Vagina (tissue), 2 donors: ENCODE measurements at regions not wholly inside any gene's neighbourhood (a gene's known extent, or its start where the extent isn't known, plus 50 kb on each side); places are given as distances from the start of the nearest gene placed in this dataset.

ENCODE experiments used
- POLR2A ChIP-seq, 2 donors: fragments of 450-650 bp; IDR thresholded peaks; one replicate each; pipeline ENCODE4 v1.6.1; 2017; ENCODE audit warnings: antibody characterized with exemption in 2 of 2, mild to moderate bottlenecking in 2 of 2, moderate library complexity in 2 of 2
- POLR2AphosphoS5 ChIP-seq, 2 donors: sonication (generic); formaldehyde crosslinking; IDR thresholded peaks; one replicate each; pipeline ENCODE4 v1.9.0; 2017; ENCODE audit warnings: antibody characterized with exemption in 2 of 2, mild to moderate bottlenecking in 2 of 2, low read depth in 1 of 2; ENCODE audit not compliant: insufficient read depth in 1 of 2
- TF ChIP-seq, protein P1 (sequence below), 3 experiments: fragments of 450-650 bp in 2 of 3; fragments of 200-600 bp in 1 of 3; sonication (generic) in 1 of 3; IDR thresholded peaks; one replicate each; pipeline ENCODE4 v1.5.1; 2017 to 2019; ENCODE audit warnings: antibody characterized with exemption in 3 of 3, mild to moderate bottlenecking in 2 of 3, moderate library complexity in 2 of 3

DNA sequence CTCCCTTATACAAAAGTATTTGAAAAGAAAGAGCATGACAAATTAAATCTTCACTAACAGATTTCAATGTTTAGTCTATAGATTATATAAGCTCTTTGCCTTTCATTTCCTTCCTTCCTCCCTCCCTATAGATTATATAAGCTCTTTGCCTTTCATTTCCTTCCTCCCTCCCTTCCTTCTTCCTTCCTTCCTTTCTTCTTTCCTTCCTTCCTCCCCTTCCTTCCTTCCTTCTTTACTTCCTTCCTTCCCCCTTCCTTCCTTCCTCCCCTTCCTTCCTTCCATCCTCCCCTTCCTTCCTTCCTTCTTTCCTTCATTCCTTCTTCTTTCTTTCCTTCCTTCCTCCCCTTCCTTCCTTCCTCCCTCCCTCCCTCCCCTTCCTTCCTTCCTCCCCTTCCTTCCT lies 209.8 kb upstream of the CBLB start:
- TF ChIP-seq, protein P1, sequence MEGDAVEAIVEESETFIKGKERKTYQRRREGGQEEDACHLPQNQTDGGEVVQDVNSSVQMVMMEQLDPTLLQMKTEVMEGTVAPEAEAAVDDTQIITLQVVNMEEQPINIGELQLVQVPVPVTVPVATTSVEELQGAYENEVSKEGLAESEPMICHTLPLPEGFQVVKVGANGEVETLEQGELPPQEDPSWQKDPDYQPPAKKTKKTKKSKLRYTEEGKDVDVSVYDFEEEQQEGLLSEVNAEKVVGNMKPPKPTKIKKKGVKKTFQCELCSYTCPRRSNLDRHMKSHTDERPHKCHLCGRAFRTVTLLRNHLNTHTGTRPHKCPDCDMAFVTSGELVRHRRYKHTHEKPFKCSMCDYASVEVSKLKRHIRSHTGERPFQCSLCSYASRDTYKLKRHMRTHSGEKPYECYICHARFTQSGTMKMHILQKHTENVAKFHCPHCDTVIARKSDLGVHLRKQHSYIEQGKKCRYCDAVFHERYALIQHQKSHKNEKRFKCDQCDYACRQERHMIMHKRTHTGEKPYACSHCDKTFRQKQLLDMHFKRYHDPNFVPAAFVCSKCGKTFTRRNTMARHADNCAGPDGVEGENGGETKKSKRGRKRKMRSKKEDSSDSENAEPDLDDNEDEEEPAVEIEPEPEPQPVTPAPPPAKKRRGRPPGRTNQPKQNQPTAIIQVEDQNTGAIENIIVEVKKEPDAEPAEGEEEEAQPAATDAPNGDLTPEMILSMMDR (IDR thresholded peaks at IDR 0.05), result no peak
- TF ChIP-seq POLR2A (IDR thresholded peaks at IDR 0.05), result no peak
- TF ChIP-seq POLR2AphosphoS5 (IDR thresholded peaks at IDR 0.05; ENCODE audit: insufficient read depth in 1 of 2, low read depth in 1 of 2), result no peak
